Tibial nerve (tissue), 4 donors: ENCODE measurements at regions not wholly inside any gene's neighbourhood (a gene's known extent, or its start where the extent isn't known, plus 50 kb on each side); places are given as distances from the start of the nearest gene placed in this dataset.

Experiments
- DNase-seq, 2 donors: peaks; one replicate each; pipeline ENCODE4 v3.0.0-alpha.2; 2019; ENCODE audit warnings: low spot score in 2 of 2
- H3K27ac ChIP-seq, 4 donors: fragments of 200-600 bp; sonication (generic) in 3 of 4; one replicate each; pipeline ENCODE4 v1.5.1; 2017 to 2019; ENCODE audit warnings: mild to moderate bottlenecking in 1 of 4
- H3K27me3 ChIP-seq, 2 donors: fragments of 200-600 bp; sonication (generic) in 1 of 2; one replicate each; pipeline versions ENCODE4 v1.5.1 to v1.6.0; 2017 to 2019
- H3K36me3 ChIP-seq, 3 donors: fragments of 200-600 bp; sonication (generic); one replicate each; pipeline ENCODE4 v1.5.1; 2018 to 2019
- H3K4me1 ChIP-seq, 4 donors: fragments of 200-600 bp; sonication (generic) in 3 of 4; one replicate each; pipeline ENCODE4 v1.5.1; 2017 to 2019
- H3K4me3 ChIP-seq, 4 donors: fragments of 200-600 bp; sonication (generic) in 3 of 4; one replicate each; pipeline ENCODE4 v1.5.1; 2017 to 2019; ENCODE audit warnings: mild to moderate bottlenecking in 1 of 4, moderate library complexity in 1 of 4
- H3K9me3 ChIP-seq, 4 donors: fragments of 200-600 bp; sonication (generic) in 3 of 4; one replicate each; pipeline ENCODE4 v1.5.1; 2017 to 2019
- CTCF ChIP-seq, 5 experiments: fragments of 200-600 bp in 3 of 5; fragments of 450-650 bp in 2 of 5; sonication (generic) in 3 of 5; IDR thresholded peaks; one replicate each; pipeline ENCODE4 v1.5.1; 2016 to 2019; ENCODE audit warnings: antibody characterized with exemption in 5 of 5, mild to moderate bottlenecking in 3 of 5, moderate library complexity in 2 of 5
- EP300 ChIP-seq, 2 donors: sonication (generic); formaldehyde crosslinking; IDR thresholded peaks; one replicate each; pipeline ENCODE4 v1.6.1; 2017; ENCODE audit warnings: antibody characterized with exemption in 2 of 2, mild to moderate bottlenecking in 1 of 2
- POLR2A ChIP-seq, 2 donors: fragments of 450-650 bp; IDR thresholded peaks; one replicate each; pipeline ENCODE4 v1.6.1; 2017; ENCODE audit warnings: antibody characterized with exemption in 2 of 2, mild to moderate bottlenecking in 2 of 2, moderate library complexity in 2 of 2
- WGBS, 2 donors: methylation state at CpG; one replicate each; pipeline ENCODE4 v1.1.5; 2018; 5-methylcytosine and 5-hydroxymethylcytosine counted together

DNA sequence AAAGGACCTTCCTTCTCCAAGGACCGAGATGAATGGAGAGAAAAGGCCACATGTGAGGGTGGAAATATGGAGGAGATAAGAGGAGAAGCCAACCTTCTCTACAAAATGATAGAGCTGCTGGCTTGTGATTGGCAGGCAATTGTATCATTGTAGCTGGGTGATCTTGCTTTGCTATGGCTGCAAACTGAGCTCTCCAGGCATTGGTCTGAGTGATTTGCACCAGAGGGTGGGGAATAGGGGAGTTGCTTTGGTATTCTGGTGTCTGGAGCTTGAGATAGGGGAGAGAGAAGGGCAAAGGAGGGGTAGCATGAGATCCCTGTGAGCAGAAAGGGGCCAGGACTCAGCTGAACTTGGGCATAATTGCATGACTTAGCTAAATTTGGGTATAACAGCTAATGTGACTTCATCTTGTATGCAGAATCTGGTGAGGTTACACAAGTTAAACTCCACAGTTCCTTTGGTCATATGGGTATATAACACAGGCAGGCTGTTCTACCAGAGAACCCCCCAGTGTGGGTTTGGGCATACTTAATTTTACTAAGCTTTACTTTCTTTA, 72.0 kb downstream of the FOS start:
- H3K9me3 ChIP-seq, result peaks cover 0 to 3% (median 0%) of the 10 kb centered on the region in 4 donors
- H3K4me1 ChIP-seq, result peaks cover 0 to 5% (median 0%) of the 10 kb centered on the region in 4 donors
- DNase-seq, result no peak
- H3K36me3 ChIP-seq, result no peaks in the 10 kb centered on the region
- WGBS, 2 donors, result 94 to 97% methylated on average over 1 of the region's 1 CpG
- no peaks in the 10 kb centered on the region for H3K27me3 ChIP-seq
- no peak overlapping the region for H3K27ac ChIP-seq
- no peak overlapping the region for H3K4me3 ChIP-seq
- TF ChIP-seq EP300 (IDR thresholded peaks at IDR 0.05) (no peak), POLR2A (IDR thresholded peaks at IDR 0.05) (no peak), CTCF (IDR thresholded peaks at IDR 0.05) (no peak)

- no peak overlapping the region for H3K27ac ChIP-seq
- TF ChIP-seq POLR2A (IDR thresholded peaks at IDR 0.05) (no peak), EP300 (IDR thresholded peaks at IDR 0.05) (no peak), CTCF (IDR thresholded peaks at IDR 0.05) (no peak)
- no peak for DNase-seq
- H3K27me3 ChIP-seq, result no peaks in the 10 kb centered on the region
- H3K9me3 ChIP-seq, result no peaks in the 10 kb centered on the region
- peaks cover 0 to 23% (median 8%) of the 10 kb centered on the region in 4 donors for H3K4me1 ChIP-seq
- 82 to 87% methylated on average over 3 of the region's 3 CpGs for whole genome bisulfite sequencing, 2 donors
- no peak overlapping the region for H3K4me3 ChIP-seq
- no peaks in the 10 kb centered on the region for H3K36me3 ChIP-seq
These were observed 68.7 kb upstream of the JDP2 start for GRCh38 chr14:75359098-75359497.

GRCh38 chr14:75361041-75361440, 66.8 kb upstream of the JDP2 start:
- peaks cover 0 to 23% (median 8%) of the 10 kb centered on the region in 4 donors for H3K4me1 ChIP-seq
- WGBS, 2 donors, result 78 to 86% methylated on average over 6 of the region's 6 CpGs
- no peak for DNase-seq
- no peaks in the 10 kb centered on the region for H3K9me3 ChIP-seq
- H3K27ac ChIP-seq, result no peak overlapping the region
- H3K36me3 ChIP-seq, result no peaks in the 10 kb centered on the region
- TF ChIP-seq POLR2A (IDR thresholded peaks at IDR 0.05) (no peak), EP300 (IDR thresholded peaks at IDR 0.05) (no peak), CTCF (IDR thresholded peaks at IDR 0.05) (no peak)
- H3K4me3 ChIP-seq, result no peak overlapping the region
- no peaks in the 10 kb centered on the region for H3K27me3 ChIP-seq

GRCh38 chr14:75361751-75362433, 65.9 kb upstream of the JDP2 start:
- Histone ChIP-seq H3K27ac (peak overlapping the region in 2 of 4 donors; percentile 23 to 30), H3K4me3 (no peak overlapping the region), H3K27me3 (no peaks in the 10 kb centered on the region), H3K36me3 (no peaks in the 10 kb centered on the region), H3K9me3 (no peaks in the 10 kb centered on the region), H3K4me1 (peaks cover 0 to 23% (median 8%) of the 10 kb centered on the region in 4 donors)
- WGBS, 2 donors, result 46 to 51% methylated on average over 7 of the region's 7 CpGs
- TF ChIP-seq EP300 (IDR thresholded peaks at IDR 0.05) (no peak), POLR2A (IDR thresholded peaks at IDR 0.05) (no peak), CTCF (IDR thresholded peaks at IDR 0.05) (no peak)
- DNase-seq, result peak in 1 of 2 donors; percentile 32

DNA sequence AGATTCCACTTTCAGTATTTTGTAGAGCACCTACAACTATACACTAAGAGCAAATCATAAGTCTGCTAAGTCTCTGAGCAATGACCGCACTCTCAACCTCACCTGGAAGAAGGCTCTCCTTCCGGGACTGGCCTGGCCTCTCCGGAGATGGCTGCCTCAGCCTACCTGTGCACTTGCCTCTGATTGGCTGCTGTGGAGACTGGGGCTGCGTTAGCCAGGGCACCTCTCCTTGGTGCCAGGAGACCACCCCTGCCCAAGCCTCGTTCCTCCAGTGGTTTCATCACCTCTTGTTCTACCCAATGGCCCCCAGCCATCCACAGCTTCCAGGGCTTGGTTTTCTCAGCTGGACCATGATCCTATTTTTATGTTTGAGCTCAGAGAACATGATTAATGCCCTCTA, 64.7 kb upstream of the JDP2 start:
- 90 to 98% methylated on average over 5 of the region's 5 CpGs for WGBS, 2 donors
- TF ChIP-seq CTCF (IDR thresholded peaks at IDR 0.05), result no peak
- TF ChIP-seq POLR2A (IDR thresholded peaks at IDR 0.05), result no peak
- no peak for TF ChIP-seq EP300 (IDR thresholded peaks at IDR 0.05)

More for the DNA sequence above, 64.7 kb upstream of the JDP2 start:
- Histone ChIP-seq H3K27me3 (no peaks in the 10 kb centered on the region), H3K9me3 (no peaks in the 10 kb centered on the region), H3K36me3 (no peaks in the 10 kb centered on the region), H3K27ac (no peak overlapping the region), H3K4me1 (peaks cover 0 to 23% (median 8%) of the 10 kb centered on the region in 4 donors), H3K4me3 (no peak overlapping the region)
- DNase-seq, result no peak
